ENCODE measurements at regions not wholly inside any gene's neighbourhood (a gene's known extent, or its start where the extent isn't known, plus 50 kb on each side); places are given as distances from the start of the nearest gene placed in this dataset.

GRCh38 chr2:236505041-236505440, 64.6 kb upstream of the ACKR3 start:
- no peak for TF ChIP-seq CTCF (conservative IDR thresholded peaks at IDR 0.05; ENCODE audit: low read length)
- TF ChIP-seq EZH2phosphoT487 (IDR thresholded peaks at IDR 0.05; ENCODE audit: borderline replicate concordance, low read depth, low read length) = no peak

Data from OCI-LY7 (cell line).